ENCODE measurements at regions not wholly inside any gene's neighbourhood (a gene's known extent, or its start where the extent isn't known, plus 50 kb on each side); places are given as distances from the start of the nearest gene placed in this dataset.
A peak's percentile ranks its signal among the peaks of the same experiment; 100 is the strongest.

- ChIA-PET POLR2A (ENCODE audit: unreplicated experiment) (no interaction called here), CTCF (no interaction called here)
- intact Hi-C loops (cut with micrococcal nuclease; ENCODE audit: unreplicated experiment): no loop called here
- peak in 1 of 2 experiments; percentile 5 for DNase-seq
- Histone ChIP-seq H3K27me3 (ENCODE audit: insufficient read depth, low read depth) (peaks cover 6% of the 10 kb centered on the region; the same call in 1 of the 2 replicates), H3K36me3 (ENCODE audit: low read depth) (no peaks in the 10 kb centered on the region), H4K20me1 (ENCODE audit: insufficient read depth) (no peaks in the 10 kb centered on the region), H2AFZ (peak overlapping the region; percentile 71; the same call in 1 of the 2 replicates), H3F3A (ENCODE audit: insufficient read depth, low read depth) (no peaks in the 10 kb centered on the region), H3K4me2 (peak overlapping the region; percentile 61), H3K79me2 (ENCODE audit: low read depth) (no peaks in the 10 kb centered on the region), H3K9me2 (ENCODE audit: insufficient read depth) (no peaks in the 10 kb centered on the region), H3K27ac (no peak overlapping the region), H3K4me1 (replicated peaks; ENCODE audit: insufficient read depth) (peaks cover 6% of the 10 kb centered on the region; the same call in 1 of the 2 replicates), H3K9me3 (ENCODE audit: insufficient read depth, low read depth) (no peaks in the 10 kb centered on the region), H3K4me3 (peak overlapping the region; percentile 22; the same call in 1 of the 2 replicates)
- no TSS peak for BruUV-seq (replicated peaks)
- TF ChIP-seq EZH2 (IDR thresholded peaks at IDR 0.05; ENCODE audit: low read depth) (no peak), CTCF (conservative IDR thresholded peaks at IDR 0.05) (no peak)
Observed at GRCh38 chr18:72692086-72692485, 147.9 kb upstream of the CBLN2 start.

GRCh38 chr18:72687736-72688135 is 143.6 kb upstream of the CBLN2 start:
- H3F3A ChIP-seq (ENCODE audit: insufficient read depth, low read depth): no peaks in the 10 kb centered on the region
- intact Hi-C loops (cut with micrococcal nuclease; ENCODE audit: unreplicated experiment): no loop called here
- H4K20me1 ChIP-seq (ENCODE audit: insufficient read depth): no peaks in the 10 kb centered on the region
- no peak for TF ChIP-seq CTCF (conservative IDR thresholded peaks at IDR 0.05)
- TF ChIP-seq EZH2 (IDR thresholded peaks at IDR 0.05; ENCODE audit: low read depth): no peak
- H3K9me2 ChIP-seq (ENCODE audit: insufficient read depth): no peaks in the 10 kb centered on the region
- DNase-seq: no peak
- peaks cover 6% of the 10 kb centered on the region; the same call in 1 of the 2 replicates for H3K27me3 ChIP-seq (ENCODE audit: insufficient read depth, low read depth)
- no peak overlapping the region for H2AFZ ChIP-seq
- BruUV-seq (replicated peaks): no TSS peak
- H3K79me2 ChIP-seq (ENCODE audit: low read depth): no peaks in the 10 kb centered on the region
- no peaks in the 10 kb centered on the region for H3K9me3 ChIP-seq (ENCODE audit: insufficient read depth, low read depth)
- no peak overlapping the region for H3K4me3 ChIP-seq
- no peaks in the 10 kb centered on the region for H3K36me3 ChIP-seq (ENCODE audit: low read depth)
- CTCF ChIA-PET: no interaction called here
- H3K4me2 ChIP-seq: no peak overlapping the region
- H3K4me1 ChIP-seq (replicated peaks; ENCODE audit: insufficient read depth): no peaks in the 10 kb centered on the region
- H3K27ac ChIP-seq: no peak overlapping the region
- POLR2A ChIA-PET (ENCODE audit: unreplicated experiment): no interaction called here

GRCh38 chr18:72675394-72675793 is 131.3 kb upstream of the CBLN2 start:
- TF ChIP-seq EZH2 (IDR thresholded peaks at IDR 0.05; ENCODE audit: low read depth) (no peak), CTCF (conservative IDR thresholded peaks at IDR 0.05) (no peak)
- Histone ChIP-seq H3K27me3 (ENCODE audit: insufficient read depth, low read depth) (peaks cover 38% of the 10 kb centered on the region), H3K9me3 (ENCODE audit: insufficient read depth, low read depth) (no peaks in the 10 kb centered on the region), H3K9me2 (ENCODE audit: insufficient read depth) (no peaks in the 10 kb centered on the region), H4K20me1 (ENCODE audit: insufficient read depth) (no peaks in the 10 kb centered on the region), H3K36me3 (ENCODE audit: low read depth) (no peaks in the 10 kb centered on the region), H3K79me2 (ENCODE audit: low read depth) (no peaks in the 10 kb centered on the region), H3K27ac (no peak overlapping the region), H3K4me2 (no peak overlapping the region), H3F3A (ENCODE audit: insufficient read depth, low read depth) (no peaks in the 10 kb centered on the region), H3K4me3 (no peak overlapping the region), H3K4me1 (replicated peaks; ENCODE audit: insufficient read depth) (no peaks in the 10 kb centered on the region), H2AFZ (no peak overlapping the region)
- DNase-seq: peak; percentile 47 to 48
- BruUV-seq (replicated peaks): no TSS peak
- ChIA-PET CTCF (no interaction called here), POLR2A (ENCODE audit: unreplicated experiment) (no interaction called here)
- intact Hi-C loops (cut with micrococcal nuclease; ENCODE audit: unreplicated experiment): no loop called here
